ENCODE measurements at regions not wholly inside any gene's neighbourhood (a gene's known extent, or its start where the extent isn't known, plus 50 kb on each side); places are given as distances from the start of the nearest gene placed in this dataset.

- no peaks in the 10 kb centered on the region for H3K9me3 ChIP-seq (ENCODE audit: insufficient read depth, low read length)
- peak overlapping the region; percentile 41; the same call in 1 of the 2 replicates for H2AFZ ChIP-seq (ENCODE audit: low read depth, low read length)
- peak overlapping the region; percentile 93 for H3K4me2 ChIP-seq (ENCODE audit: low read length)
- H3K27me3 ChIP-seq (ENCODE audit: low read depth, low read length), result no peaks in the 10 kb centered on the region
- peak overlapping the region; percentile 56 for H3K27ac ChIP-seq (ENCODE audit: low read length)
- H3K9ac ChIP-seq (ENCODE audit: low read length), result peak overlapping the region; percentile 81
- peaks cover 53% of the 10 kb centered on the region for H3K79me2 ChIP-seq (ENCODE audit: low read length)
- peaks cover 22% of the 10 kb centered on the region for H4K20me1 ChIP-seq (ENCODE audit: insufficient read depth, low read length)
- no peak for TF ChIP-seq EZH2phosphoT487 (IDR thresholded peaks at IDR 0.05; ENCODE audit: low read depth)
- no peak for TF ChIP-seq CTCF (IDR thresholded peaks at IDR 0.05; ENCODE audit: low read depth, low read length)
- peaks cover 19% of the 10 kb centered on the region for H3K4me1 ChIP-seq (ENCODE audit: low read length)
- peak overlapping the region; percentile 81 for H3K4me3 ChIP-seq (ENCODE audit: low read length)
- no peaks in the 10 kb centered on the region for H3K36me3 ChIP-seq (replicated peaks; ENCODE audit: low read depth, low read length)
Observed at GRCh38 chr3:48088056-48088748, 72.0 kb upstream of the MAP4 start.

- peak overlapping the region; percentile 93 for H3K4me2 ChIP-seq (ENCODE audit: low read length)
- no peak for TF ChIP-seq EZH2phosphoT487 (IDR thresholded peaks at IDR 0.05; ENCODE audit: low read depth)
- TF ChIP-seq CTCF (IDR thresholded peaks at IDR 0.05; ENCODE audit: low read depth, low read length), result no peak
- H3K9me3 ChIP-seq (ENCODE audit: insufficient read depth, low read length), result no peaks in the 10 kb centered on the region
- peaks cover 27% of the 10 kb centered on the region for H4K20me1 ChIP-seq (ENCODE audit: insufficient read depth, low read length)
- peak overlapping the region; percentile 81 for H3K4me3 ChIP-seq (ENCODE audit: low read length)
- peaks cover 19% of the 10 kb centered on the region for H3K4me1 ChIP-seq (ENCODE audit: low read length)
- H3K27ac ChIP-seq (ENCODE audit: low read length), result no peak overlapping the region
- peaks cover 68% of the 10 kb centered on the region for H3K79me2 ChIP-seq (ENCODE audit: low read length)
- H3K9ac ChIP-seq (ENCODE audit: low read length), result peak overlapping the region; percentile 81; the same call in 1 of the 2 replicates
- H3K36me3 ChIP-seq (replicated peaks; ENCODE audit: low read depth, low read length), result peaks cover 2% of the 10 kb centered on the region
- no peak overlapping the region for H2AFZ ChIP-seq (ENCODE audit: low read depth, low read length)
- H3K27me3 ChIP-seq (ENCODE audit: low read depth, low read length), result no peaks in the 10 kb centered on the region
Observed at GRCh38 chr3:48086705-48087104, 70.5 kb upstream of the MAP4 start.

GRCh38 chr3:48084929-48085328, 68.7 kb upstream of the MAP4 start:
- Histone ChIP-seq H3K4me1 (ENCODE audit: low read length) (peaks cover 18% of the 10 kb centered on the region), H3K27ac (ENCODE audit: low read length) (no peak overlapping the region), H3K36me3 (replicated peaks; ENCODE audit: low read depth, low read length) (peaks cover 5% of the 10 kb centered on the region), H4K20me1 (ENCODE audit: insufficient read depth, low read length) (peaks cover 34% of the 10 kb centered on the region), H3K4me3 (ENCODE audit: low read length) (no peak overlapping the region), H3K27me3 (ENCODE audit: low read depth, low read length) (no peaks in the 10 kb centered on the region), H3K9me3 (ENCODE audit: insufficient read depth, low read length) (no peaks in the 10 kb centered on the region), H2AFZ (ENCODE audit: low read depth, low read length) (no peak overlapping the region), H3K9ac (ENCODE audit: low read length) (no peak overlapping the region), H3K4me2 (ENCODE audit: low read length) (no peak overlapping the region), H3K79me2 (ENCODE audit: low read length) (peaks cover 77% of the 10 kb centered on the region)
- TF ChIP-seq EZH2phosphoT487 (IDR thresholded peaks at IDR 0.05; ENCODE audit: low read depth) (no peak), CTCF (IDR thresholded peaks at IDR 0.05; ENCODE audit: low read depth, low read length) (no peak)

GRCh38 chr3:48084170-48084569, 68.0 kb upstream of the MAP4 start:
- H3K4me2 ChIP-seq (ENCODE audit: low read length), result no peak overlapping the region
- H3K9me3 ChIP-seq (ENCODE audit: insufficient read depth, low read length), result no peaks in the 10 kb centered on the region

More at GRCh38 chr3:48084170-48084569, 68.0 kb upstream of the MAP4 start:
- Histone ChIP-seq H3K27ac (ENCODE audit: low read length) (no peak overlapping the region), H3K4me3 (ENCODE audit: low read length) (no peak overlapping the region), H2AFZ (ENCODE audit: low read depth, low read length) (no peak overlapping the region), H3K27me3 (ENCODE audit: low read depth, low read length) (no peaks in the 10 kb centered on the region), H3K79me2 (ENCODE audit: low read length) (peaks cover 84% of the 10 kb centered on the region), H4K20me1 (ENCODE audit: insufficient read depth, low read length) (peaks cover 37% of the 10 kb centered on the region), H3K9ac (ENCODE audit: low read length) (no peak overlapping the region), H3K36me3 (replicated peaks; ENCODE audit: low read depth, low read length) (peaks cover 5% of the 10 kb centered on the region), H3K4me1 (ENCODE audit: low read length) (peaks cover 14% of the 10 kb centered on the region)
- no peak for TF ChIP-seq EZH2phosphoT487 (IDR thresholded peaks at IDR 0.05; ENCODE audit: low read depth)
- no peak for TF ChIP-seq CTCF (IDR thresholded peaks at IDR 0.05; ENCODE audit: low read depth, low read length)
